GM23248 (cell line): ENCODE measurements at regions not wholly inside any gene's neighbourhood (a gene's known extent, or its start where the extent isn't known, plus 50 kb on each side); places are given as distances from the start of the nearest gene placed in this dataset.

Experiments used
- DNase-seq: peaks from one replicate; pipeline ENCODE4 v3.0.0-alpha.2; 2015
- H2AFZ ChIP-seq: fragments of 200-600 bp; sonication (generic); 2 replicates; pipeline ENCODE4 v1.6.1; 2016; ENCODE audit warnings: antibody characterized with exemption
- H3F3A ChIP-seq: fragments of 200-600 bp; sonication (generic); 2 replicates; pipeline ENCODE4 v1.6.1; 2016; ENCODE audit warnings: mild to moderate bottlenecking, antibody characterized with exemption, mixed run types; ENCODE audit not compliant: insufficient read depth
- H3K27ac ChIP-seq: fragments of 200-600 bp; sonication (generic); 2 replicates; pipeline ENCODE4 v1.5.1; 2016; ENCODE audit warnings: mild to moderate bottlenecking
- H3K27me3 ChIP-seq: fragments of 200-600 bp; sonication (generic); replicated peaks from 2 replicates; pipeline ENCODE4 v1.6.1; 2016; ENCODE audit warnings: mild to moderate bottlenecking; ENCODE audit not compliant: insufficient read depth
- H3K36me3 ChIP-seq: fragments of 200-600 bp; sonication (generic); 2 replicates; pipeline ENCODE4 v1.6.1; 2016; ENCODE audit warnings: low read depth, mild to moderate bottlenecking
- H3K4me1 ChIP-seq: fragments of 200-600 bp; sonication (generic); 2 replicates; pipeline ENCODE4 v1.6.1; 2016; ENCODE audit warnings: mild to moderate bottlenecking; ENCODE audit not compliant: insufficient read depth
- H3K4me2 ChIP-seq: fragments of 200-600 bp; sonication (generic); one replicate; pipeline ENCODE4 v1.6.1; 2016; ENCODE audit warnings: mild to moderate bottlenecking; ENCODE audit not compliant: unreplicated experiment
- H3K4me3 ChIP-seq: fragments of 200-600 bp; sonication (generic); 2 replicates; pipeline ENCODE4 v1.5.1; 2016; ENCODE audit warnings: mild to moderate bottlenecking
- H3K79me2 ChIP-seq: fragments of 200-600 bp; sonication (generic); 2 replicates; pipeline ENCODE4 v1.6.1; 2016; ENCODE audit warnings: mild to moderate bottlenecking; ENCODE audit not compliant: insufficient read depth
- H3K9ac ChIP-seq: fragments of 200-600 bp; sonication (generic); 2 replicates; pipeline ENCODE4 v1.6.1; 2016; ENCODE audit warnings: mild to moderate bottlenecking
- H3K9me2 ChIP-seq: fragments of 200-600 bp; sonication (generic); 2 replicates; pipeline ENCODE4 v1.6.1; 2016; ENCODE audit warnings: mixed run types, mild to moderate bottlenecking, moderate library complexity; ENCODE audit not compliant: insufficient read depth
- H3K9me3 ChIP-seq: fragments of 200-600 bp; sonication (generic); one replicate; pipeline ENCODE4 v1.6.1; 2017; ENCODE audit warnings: low read depth
- H4K20me1 ChIP-seq: fragments of 200-600 bp; sonication (generic); 2 replicates; pipeline ENCODE4 v1.6.0; 2016; ENCODE audit not compliant: insufficient read depth
- EZH2 ChIP-seq: fragments of 200-600 bp; sonication (generic); IDR thresholded peaks from 2 replicates; pipeline ENCODE4 v1.6.1; 2018; ENCODE audit warnings: antibody characterized with exemption, mild to moderate bottlenecking; ENCODE audit not compliant: insufficient read depth, poor library complexity, severe bottlenecking
- EZH2phosphoT487 ChIP-seq: fragments of 200-600 bp; sonication (generic); IDR thresholded peaks from 2 replicates; pipeline ENCODE4 v1.6.1; 2018; ENCODE audit warnings: antibody characterized with exemption, moderate library complexity, mild to moderate bottlenecking, low read depth; ENCODE audit not compliant: insufficient read depth
- WGBS, 2 experiments: methylation state at CpG; one replicate each; pipeline ENCODE4 v1.1.6; 2015 to 2017; ENCODE audit warnings: low lambda C conversion rate in 2 of 2, low coverage in 1 of 2; ENCODE audit errors: missing lambda C conversion rate in 2 of 2; 5-methylcytosine and 5-hydroxymethylcytosine counted together
- in situ Hi-C: fragments of 300-500 bp; cut with MboI; formaldehyde crosslinking; loops from 2 replicates; pipeline ENCODE4 v1.15.0; 2020

GRCh38 chr6:109298605-109299264, 83.5 kb downstream of the CD164 start:
- in situ Hi-C loops, result no loop called here
- Histone ChIP-seq H3K9me2 (no peaks in the 10 kb centered on the region), H3K27me3 (no peaks in the 10 kb centered on the region; the same call in 1 of the 2 replicates), H3F3A (no peaks in the 10 kb centered on the region), H3K4me2 (no peak overlapping the region), H3K36me3 (no peaks in the 10 kb centered on the region), H3K27ac (no peak overlapping the region), H2AFZ (no peak overlapping the region), H3K9me3 (no peaks in the 10 kb centered on the region), H3K4me1 (peaks cover under 1% of the 10 kb centered on the region; the same call in 1 of the 2 replicates), H3K79me2 (no peaks in the 10 kb centered on the region), H3K4me3 (no peak overlapping the region), H3K9ac (no peak overlapping the region), H4K20me1 (no peaks in the 10 kb centered on the region)
- no peak for TF ChIP-seq EZH2
- no peak for TF ChIP-seq EZH2phosphoT487
- 55 to 56% methylated on average over 6 of the region's 6 CpGs for WGBS, 2 experiments
- DNase-seq, result no peak

DNA sequence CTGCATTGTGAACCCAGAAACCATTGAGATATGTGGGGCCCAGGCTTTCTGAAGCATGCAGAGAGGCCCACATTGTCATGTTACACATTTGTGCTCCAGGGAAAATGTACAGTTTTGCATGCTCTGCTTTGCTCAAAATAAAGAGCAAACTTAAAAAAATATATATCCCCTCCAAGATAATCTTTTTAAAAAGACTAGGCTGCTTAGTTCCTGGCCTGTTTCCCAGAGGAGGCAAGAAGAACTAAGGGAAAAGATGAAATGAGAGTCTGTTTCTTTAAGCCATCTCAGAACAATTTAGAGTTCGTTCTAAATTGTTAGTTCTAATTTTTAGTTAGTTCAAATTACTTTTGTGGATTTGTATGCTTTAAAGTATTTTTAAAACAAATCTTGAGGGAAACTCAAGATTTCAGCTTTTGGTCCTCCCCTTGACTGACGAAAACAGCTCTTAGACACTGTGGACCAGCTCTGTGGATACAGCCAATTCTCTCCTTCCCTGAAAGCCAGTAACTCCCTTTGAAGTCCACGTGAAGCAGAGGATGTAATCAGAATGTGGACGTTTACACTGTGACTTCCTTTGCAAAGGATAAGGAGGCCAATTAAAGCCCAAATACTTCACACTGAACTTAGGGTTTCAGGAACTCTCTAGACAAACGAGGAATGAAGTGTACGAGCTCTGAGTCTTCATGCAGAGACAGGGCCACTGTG, 84.7 kb downstream of the CD164 start:
- H3K4me2 ChIP-seq, result no peak overlapping the region
- H3K27me3 ChIP-seq, result no peaks in the 10 kb centered on the region; the same call in 1 of the 2 replicates
- H3K9me2 ChIP-seq, result no peaks in the 10 kb centered on the region
- H3F3A ChIP-seq, result no peaks in the 10 kb centered on the region
- H3K36me3 ChIP-seq, result no peaks in the 10 kb centered on the region
- no peaks in the 10 kb centered on the region for H3K4me1 ChIP-seq
- H3K79me2 ChIP-seq, result no peaks in the 10 kb centered on the region
- no peak overlapping the region for H2AFZ ChIP-seq
- TF ChIP-seq EZH2phosphoT487 (no peak), EZH2 (no peak)
- no peak overlapping the region for H3K4me3 ChIP-seq
- in situ Hi-C loops, result no loop called here
- no peaks in the 10 kb centered on the region for H3K9me3 ChIP-seq
- no peak for DNase-seq
- no peak overlapping the region for H3K9ac ChIP-seq
- no peak overlapping the region for H3K27ac ChIP-seq
- H4K20me1 ChIP-seq, result no peaks in the 10 kb centered on the region
- WGBS, 2 experiments, result 46 to 52% methylated on average over 6 of the region's 6 CpGs

DNA sequence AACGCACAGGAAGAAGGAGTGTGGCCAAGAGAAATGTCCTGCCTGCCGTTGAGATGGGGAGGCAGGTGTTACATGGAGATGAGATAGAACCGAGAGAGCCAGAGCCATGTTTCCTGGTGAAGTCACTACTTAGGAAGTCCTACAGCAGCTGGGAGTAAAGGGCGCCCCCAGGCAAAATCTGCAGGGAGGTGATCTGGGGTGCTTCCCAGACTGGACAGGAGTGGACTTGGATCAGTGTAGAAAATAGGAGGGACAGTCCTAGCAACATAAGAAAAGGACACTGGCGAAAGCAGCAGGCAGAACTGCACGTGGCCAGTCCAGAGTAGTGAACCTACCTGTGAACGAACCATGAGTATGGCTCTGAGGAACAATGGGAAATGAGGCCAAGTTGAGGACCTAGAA, 85.3 kb downstream of the CD164 start:
- H3K9me2 ChIP-seq, result no peaks in the 10 kb centered on the region
- H3K36me3 ChIP-seq, result no peaks in the 10 kb centered on the region
- H3K9ac ChIP-seq, result no peak overlapping the region
- DNase-seq, result no peak
- no peak for TF ChIP-seq EZH2
- no peak for TF ChIP-seq EZH2phosphoT487
- no peak overlapping the region for H3K4me3 ChIP-seq
- H3K27me3 ChIP-seq, result no peaks in the 10 kb centered on the region; the same call in 1 of the 2 replicates
- H3K4me1 ChIP-seq, result no peaks in the 10 kb centered on the region
- H3F3A ChIP-seq, result no peaks in the 10 kb centered on the region
- H3K9me3 ChIP-seq, result no peaks in the 10 kb centered on the region
- no peak overlapping the region for H2AFZ ChIP-seq
- no peak overlapping the region for H3K4me2 ChIP-seq
- WGBS, 2 experiments, result 87 to 88% methylated on average over 7 of the region's 7 CpGs
- no peaks in the 10 kb centered on the region for H3K79me2 ChIP-seq
- no peaks in the 10 kb centered on the region for H4K20me1 ChIP-seq
- in situ Hi-C loops, result no loop called here
- H3K27ac ChIP-seq, result no peak overlapping the region

GRCh38 chr6:109296452-109296851, 85.8 kb downstream of the CD164 start:
- Histone ChIP-seq H3K36me3 (no peaks in the 10 kb centered on the region), H3F3A (no peaks in the 10 kb centered on the region), H3K27me3 (peaks cover under 1% of the 10 kb centered on the region; the same call in 1 of the 2 replicates), H3K9me3 (no peaks in the 10 kb centered on the region), H3K4me3 (no peak overlapping the region), H3K79me2 (no peaks in the 10 kb centered on the region), H4K20me1 (no peaks in the 10 kb centered on the region), H3K9ac (no peak overlapping the region), H3K27ac (no peak overlapping the region), H3K9me2 (no peaks in the 10 kb centered on the region), H2AFZ (no peak overlapping the region), H3K4me1 (no peaks in the 10 kb centered on the region), H3K4me2 (no peak overlapping the region)
- DNase-seq, result peak; percentile 15
- 55 to 58% methylated on average over 3 of the region's 3 CpGs for WGBS, 2 experiments
- in situ Hi-C loops, result no loop called here
- TF ChIP-seq EZH2phosphoT487 (no peak), EZH2 (no peak)
